Stomach (tissue), 8 donors: ENCODE measurements at regions not wholly inside any gene's neighbourhood (a gene's known extent, or its start where the extent isn't known, plus 50 kb on each side); places are given as distances from the start of the nearest gene placed in this dataset.
A peak's percentile ranks its signal among the peaks of the same experiment; 100 is the strongest.
"Not testable (repeated sequence)": the region's sequence is repeated elsewhere in the genome, so short reads cannot be mapped to it uniquely, and the experiment has no call there.

Source experiments
- DNase-seq, 2 donors: peaks; one replicate each; pipeline versions ENCODE4 v3.0.0 to v3.0.0-alpha.2; 2013 to 2019
- H3K27ac ChIP-seq, 5 donors: fragments of 200-600 bp in 4 of 5; sonication (generic) in 4 of 5; one replicate each; pipeline ENCODE4 v1.5.1; 2013 to 2019; ENCODE audit warnings: mild to moderate bottlenecking in 1 of 5, moderate library complexity in 1 of 5
- H3K27me3 ChIP-seq, 3 donors: fragments of 200-600 bp; sonication (generic); one replicate each; pipeline ENCODE4 v1.5.1; 2017 to 2019; ENCODE audit warnings: mixed run types in 1 of 3
- H3K36me3 ChIP-seq, 4 donors: fragments of 200-600 bp; sonication (generic); 1 replicate in 3 of 4; 2 replicates in 1 of 4; pipeline ENCODE4 v1.5.1; 2016 to 2019
- H3K4me1 ChIP-seq, 4 donors: fragments of 200-600 bp; sonication (generic); one replicate each; pipeline ENCODE4 v1.5.1; 2016 to 2019
- H3K4me3 ChIP-seq, 4 donors: fragments of 200-600 bp; sonication (generic) in 3 of 4; one replicate each; pipeline ENCODE4 v1.5.1; 2016 to 2019; ENCODE audit warnings: mild to moderate bottlenecking in 1 of 4
- H3K9me3 ChIP-seq, 4 donors: fragments of 200-600 bp; sonication (generic); one replicate each; pipeline ENCODE4 v1.5.1; 2016 to 2019
- EP300 ChIP-seq: sonication (generic); formaldehyde crosslinking; IDR thresholded peaks from one replicate; pipeline ENCODE4 v1.6.1; 2017; ENCODE audit warnings: antibody characterized with exemption
- POLR2A ChIP-seq, 4 donors: fragments of 450-650 bp; IDR thresholded peaks; one replicate each; pipeline ENCODE4 v1.6.1; 2016; ENCODE audit warnings: antibody characterized with exemption in 4 of 4, control low read depth in 2 of 4, mild to moderate bottlenecking in 1 of 4, moderate library complexity in 1 of 4
- POLR2AphosphoS5 ChIP-seq, 3 donors: sonication (generic); formaldehyde crosslinking; IDR thresholded peaks; one replicate each; pipeline ENCODE4 v1.6.1; 2016; ENCODE audit warnings: antibody characterized with exemption in 3 of 3
- WGBS, 5 donors: extraction: QIAGEN DNeasy Blood & Tissue Kit in 3 of 5; methylation state at CpG; one replicate each; pipeline versions ENCODE4 v1.1.5 to v1.1.7; 2013 to 2018; 5-methylcytosine and 5-hydroxymethylcytosine counted together
- intact Hi-C: fragments of 100-400 bp; cut with DNase I; formaldehyde crosslinking; loops from one replicate; pipeline ENCODE4 v1.15.1; 2023; ENCODE audit warnings: low total_unique reads
- TF ChIP-seq, protein P1 (sequence below), 7 experiments: fragments of 450-650 bp in 4 of 7; fragments of 200-600 bp in 3 of 7; sonication (generic) in 3 of 7; IDR thresholded peaks; one replicate each; pipeline ENCODE4 v1.5.1; 2016 to 2019; ENCODE audit warnings: antibody characterized with exemption in 7 of 7, control low read depth in 2 of 7, mild to moderate bottlenecking in 1 of 7
- donor health status: healthy with polysubstance abuse.
- donor health status: Bipolar disorder and iron deficiency.
- donor health status: healthy.

DNA sequence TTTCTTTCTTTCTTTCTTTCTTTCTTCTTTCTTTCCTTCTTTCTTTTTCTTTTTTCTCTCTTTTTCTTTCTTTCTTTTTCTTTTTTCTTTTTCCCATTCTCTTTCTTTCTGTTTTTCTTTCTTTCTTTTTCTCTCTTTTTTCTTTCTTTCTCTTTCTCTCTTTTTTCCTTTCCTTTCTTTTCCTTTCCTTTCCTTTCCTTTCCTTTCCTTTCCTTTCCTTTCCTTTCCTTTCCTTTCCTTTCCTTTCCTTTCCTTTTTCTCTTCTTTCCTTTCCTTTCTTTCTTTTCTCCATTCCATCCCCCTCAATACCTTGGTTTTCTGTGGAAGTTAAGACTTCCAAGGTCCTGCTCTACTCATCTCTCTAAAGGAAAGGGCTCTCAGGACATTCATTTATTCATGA is 102.8 kb upstream of the CLNK start:
- Histone ChIP-seq H3K27me3 (no peaks in the 10 kb centered on the region), H3K36me3 (no peaks in the 10 kb centered on the region), H3K9me3 (no peaks in the 10 kb centered on the region), H3K4me1 (no peaks in the 10 kb centered on the region), H3K27ac (no peak overlapping the region), H3K4me3 (no peak overlapping the region)
- TF ChIP-seq EP300 (no peak), POLR2A (IDR thresholded peaks at IDR 0.05) (no peak)
- TF ChIP-seq, protein P1, sequence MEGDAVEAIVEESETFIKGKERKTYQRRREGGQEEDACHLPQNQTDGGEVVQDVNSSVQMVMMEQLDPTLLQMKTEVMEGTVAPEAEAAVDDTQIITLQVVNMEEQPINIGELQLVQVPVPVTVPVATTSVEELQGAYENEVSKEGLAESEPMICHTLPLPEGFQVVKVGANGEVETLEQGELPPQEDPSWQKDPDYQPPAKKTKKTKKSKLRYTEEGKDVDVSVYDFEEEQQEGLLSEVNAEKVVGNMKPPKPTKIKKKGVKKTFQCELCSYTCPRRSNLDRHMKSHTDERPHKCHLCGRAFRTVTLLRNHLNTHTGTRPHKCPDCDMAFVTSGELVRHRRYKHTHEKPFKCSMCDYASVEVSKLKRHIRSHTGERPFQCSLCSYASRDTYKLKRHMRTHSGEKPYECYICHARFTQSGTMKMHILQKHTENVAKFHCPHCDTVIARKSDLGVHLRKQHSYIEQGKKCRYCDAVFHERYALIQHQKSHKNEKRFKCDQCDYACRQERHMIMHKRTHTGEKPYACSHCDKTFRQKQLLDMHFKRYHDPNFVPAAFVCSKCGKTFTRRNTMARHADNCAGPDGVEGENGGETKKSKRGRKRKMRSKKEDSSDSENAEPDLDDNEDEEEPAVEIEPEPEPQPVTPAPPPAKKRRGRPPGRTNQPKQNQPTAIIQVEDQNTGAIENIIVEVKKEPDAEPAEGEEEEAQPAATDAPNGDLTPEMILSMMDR (IDR thresholded peaks at IDR 0.05) = no peak
- intact Hi-C loops = no loop called here
- DNase-seq = no peak

DNA sequence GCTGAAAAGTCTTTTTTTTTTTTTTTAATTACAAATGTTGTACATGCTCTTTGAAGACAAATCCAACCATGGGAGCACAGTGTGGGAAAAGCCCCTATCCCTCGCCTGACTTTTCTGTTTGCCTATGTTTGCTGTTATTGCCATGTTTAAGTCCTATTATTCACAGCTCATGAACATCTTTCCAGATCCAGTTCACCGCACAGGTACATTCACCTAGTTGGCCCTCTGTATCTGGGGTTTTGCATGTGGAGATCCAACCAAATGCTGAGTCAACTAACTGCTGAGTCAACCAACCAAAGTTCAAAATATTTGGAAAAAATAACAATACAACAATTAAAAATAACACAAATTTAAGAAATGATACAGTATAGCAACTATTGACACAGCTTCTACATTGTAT is 100.1 kb upstream of the CLNK start:
- WGBS, 5 donors = 78 to 97% (median 95%) methylated on average over 2 of the region's 2 CpGs
- DNase-seq = no peak
- Histone ChIP-seq H3K27me3 (no peaks in the 10 kb centered on the region), H3K9me3 (no peaks in the 10 kb centered on the region), H3K36me3 (no peaks in the 10 kb centered on the region), H3K4me1 (no peaks in the 10 kb centered on the region), H3K27ac (no peak overlapping the region), H3K4me3 (no peak overlapping the region)
- intact Hi-C loops = no loop called here
- TF ChIP-seq POLR2A (IDR thresholded peaks at IDR 0.05) = no peak
- TF ChIP-seq POLR2AphosphoS5 (IDR thresholded peaks at IDR 0.05) = no peak
- TF ChIP-seq, protein P1 (IDR thresholded peaks at IDR 0.05) = no peak
- no peak for TF ChIP-seq EP300

DNA sequence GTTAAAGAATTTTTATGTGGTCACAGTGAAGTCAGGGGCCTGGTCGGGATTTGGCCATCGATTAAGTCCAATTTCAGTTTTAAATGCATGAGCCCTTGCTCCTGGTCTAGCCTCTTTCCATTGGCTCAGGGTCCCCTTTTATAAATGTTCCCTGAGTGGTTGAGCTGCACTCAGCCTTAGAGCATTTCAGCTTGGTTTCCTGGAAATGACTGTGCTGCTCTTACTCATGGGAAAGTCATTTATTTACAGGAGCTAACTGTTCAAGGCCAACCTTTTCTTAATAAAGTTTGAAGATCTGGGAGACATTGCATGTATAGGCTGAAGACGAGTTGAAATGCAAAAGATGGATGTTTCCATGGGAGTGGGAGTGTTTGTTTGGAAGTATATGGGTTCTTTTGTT is 98.8 kb upstream of the CLNK start:
- Histone ChIP-seq H3K27ac (no peak overlapping the region), H3K27me3 (no peaks in the 10 kb centered on the region), H3K36me3 (no peaks in the 10 kb centered on the region), H3K4me1 (no peaks in the 10 kb centered on the region), H3K4me3 (no peak overlapping the region), H3K9me3 (no peaks in the 10 kb centered on the region)
- intact Hi-C loops = no loop called here
- WGBS, 5 donors = 63 to 78% (median 72%) methylated on average over 3 of the region's 3 CpGs
- peak in 1 of 2 donors; percentile 25 for DNase-seq
- TF ChIP-seq POLR2A (IDR thresholded peaks at IDR 0.05) (no peak), POLR2AphosphoS5 (IDR thresholded peaks at IDR 0.05) (no peak)
- TF ChIP-seq, protein P1 (IDR thresholded peaks at IDR 0.05) = no peak

DNA sequence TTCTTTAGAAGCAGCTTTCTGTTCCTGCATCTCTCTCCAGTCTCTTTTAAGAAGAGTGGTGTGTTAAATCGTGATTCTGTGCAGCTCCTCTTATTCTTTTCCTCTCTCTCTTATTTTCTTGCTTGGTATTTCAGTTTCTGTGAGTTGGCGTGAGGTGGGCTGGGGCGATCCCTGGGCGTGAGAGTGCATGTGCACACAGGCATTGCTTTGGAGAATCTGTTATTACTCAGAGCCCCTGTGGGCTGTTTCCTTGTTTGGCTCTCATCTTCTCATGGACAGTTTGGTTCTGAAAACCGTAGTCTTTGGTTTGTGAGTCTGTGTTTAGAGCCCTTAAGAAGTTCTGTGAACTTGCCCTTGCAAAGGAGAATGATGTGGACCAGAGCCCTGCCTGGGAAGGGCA is 97.2 kb upstream of the CLNK start:
- Histone ChIP-seq H3K36me3 (no peaks in the 10 kb centered on the region), H3K27me3 (no peaks in the 10 kb centered on the region), H3K27ac (no peak overlapping the region), H3K4me3 (no peak overlapping the region), H3K4me1 (no peaks in the 10 kb centered on the region), H3K9me3 (no peaks in the 10 kb centered on the region)
- 76 to 86% (median 84%) methylated on average over 5 of the region's 5 CpGs for WGBS, 5 donors
- intact Hi-C loops = no loop called here
- DNase-seq = no peak
- TF ChIP-seq POLR2AphosphoS5 (IDR thresholded peaks at IDR 0.05) (no peak), EP300 (no peak), POLR2A (IDR thresholded peaks at IDR 0.05) (no peak)
- TF ChIP-seq, protein P1 (IDR thresholded peaks at IDR 0.05) = no peak

DNA sequence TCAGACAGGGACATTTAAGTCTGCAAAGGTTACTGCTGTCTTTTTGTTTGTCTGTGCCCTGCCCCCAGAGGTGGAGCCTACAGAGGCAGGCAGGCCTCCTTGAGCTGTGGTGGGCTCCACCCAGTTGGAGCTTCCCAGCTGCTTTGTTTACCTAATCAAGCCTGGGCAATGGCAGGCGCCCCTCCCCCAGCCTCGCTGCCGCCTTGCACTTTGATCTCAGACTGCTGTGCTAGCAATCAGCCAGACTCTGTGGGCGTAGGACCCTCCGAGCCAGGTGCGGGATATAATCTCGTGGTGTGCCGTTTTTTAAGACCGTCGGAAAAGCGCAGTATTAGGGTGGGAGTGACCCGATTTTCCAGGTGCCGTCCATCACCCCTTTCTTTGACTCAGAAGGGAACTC is 96.2 kb upstream of the CLNK start:
- intact Hi-C loops, H3K9me3 ChIP-seq, H3K4me3 ChIP-seq, H3K36me3 ChIP-seq, H3K27me3 ChIP-seq, H3K4me1 ChIP-seq, H3K27ac ChIP-seq, DNase-seq: not testable (repeated sequence)
- WGBS, 5 donors = 86 to 93% (median 89%) methylated on average over 13 of the region's 13 CpGs

DNA sequence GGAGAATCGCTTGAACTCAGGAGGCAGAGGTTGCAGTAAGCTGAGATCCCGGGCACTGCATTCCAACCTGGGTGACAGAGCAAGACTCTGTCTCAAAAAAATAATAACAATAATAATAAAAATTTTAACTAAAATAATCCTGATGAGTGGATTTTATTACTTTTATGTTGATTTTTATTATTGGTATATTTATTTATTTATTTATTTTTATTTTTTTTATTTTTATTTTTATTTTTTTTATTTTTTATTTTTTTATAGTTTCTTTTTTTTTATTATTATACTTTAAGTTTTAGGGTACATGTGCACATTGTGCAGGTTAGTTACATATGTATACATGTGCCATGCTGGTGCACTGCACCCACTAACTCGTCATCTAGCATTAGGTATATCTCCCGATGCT is 90.6 kb upstream of the CLNK start:
- H3K36me3 ChIP-seq, intact Hi-C loops, H3K27ac ChIP-seq, H3K4me3 ChIP-seq, DNase-seq, H3K27me3 ChIP-seq, H3K9me3 ChIP-seq, H3K4me1 ChIP-seq: not testable (repeated sequence)
- 95 to 98% (median 96%) methylated on average over 2 to 4 of the region's 4 CpGs for WGBS, 5 donors
